Osteocyte (in vitro differentiated cells): ENCODE measurements at regions not wholly inside any gene's neighbourhood (a gene's known extent, or its start where the extent isn't known, plus 50 kb on each side); places are given as distances from the start of the nearest gene placed in this dataset.

Experiments used
- DNase-seq: peaks from one replicate; pipeline ENCODE4 v3.0.0; 2021; ENCODE audit warnings: mixed read lengths; ENCODE audit not compliant: unreplicated experiment; ENCODE audit errors: extremely low spot score
- H3K27ac Mint-ChIP-seq: one replicate; pipeline ENCODE4 v1.8.0; 2021; ENCODE audit warnings: mild to moderate bottlenecking, mixed read lengths; ENCODE audit not compliant: unreplicated experiment
- H3K27me3 Mint-ChIP-seq: one replicate; pipeline ENCODE4 v1.8.0; 2021; ENCODE audit warnings: mixed read lengths; ENCODE audit not compliant: unreplicated experiment
- H3K36me3 Mint-ChIP-seq: one replicate; pipeline ENCODE4 v1.8.0; 2021; ENCODE audit warnings: mixed read lengths; ENCODE audit not compliant: unreplicated experiment
- H3K4me1 Mint-ChIP-seq: one replicate; pipeline ENCODE4 v1.8.0; 2021; ENCODE audit warnings: mixed read lengths; ENCODE audit not compliant: unreplicated experiment
- H3K4me3 Mint-ChIP-seq: one replicate; pipeline ENCODE4 v1.8.0; 2021; ENCODE audit warnings: mild to moderate bottlenecking, moderate library complexity, mixed read lengths; ENCODE audit not compliant: unreplicated experiment
- H3K9me3 Mint-ChIP-seq: one replicate; pipeline ENCODE4 v1.8.0; 2021; ENCODE audit warnings: mixed read lengths; ENCODE audit not compliant: unreplicated experiment
- CTCF ChIP-seq: fragments of 200-600 bp; sonication (generic); IDR thresholded peaks from 2 replicates; pipeline ENCODE4 v1.5.0; 2021; ENCODE audit warnings: antibody characterized with exemption, mild to moderate bottlenecking, moderate library complexity

DNA sequence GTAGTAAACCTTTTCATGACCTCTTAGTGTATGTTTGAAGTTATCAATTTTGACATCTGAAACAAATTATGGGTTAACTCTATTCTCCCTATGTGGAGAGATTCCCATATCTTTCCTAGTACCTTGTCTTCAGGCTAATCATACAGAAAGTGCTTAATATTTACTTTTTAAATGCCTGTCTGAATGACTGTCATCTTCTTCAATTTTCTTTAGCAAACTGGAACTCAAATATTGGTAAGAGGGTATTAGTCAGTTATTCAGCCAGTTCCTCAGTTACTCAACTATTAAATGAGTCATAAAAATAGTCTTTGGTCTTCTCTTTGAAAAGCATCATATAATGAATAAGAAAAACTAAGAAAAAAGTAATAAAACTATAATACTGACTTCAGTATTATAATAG lies 1038.0 kb upstream of the PIK3C3 start:
- no peaks in the 10 kb centered on the region for H3K9me3 Mint-ChIP-seq
- no peak for TF ChIP-seq CTCF
- H3K27ac Mint-ChIP-seq = no peak overlapping the region
- H3K4me1 Mint-ChIP-seq = no peaks in the 10 kb centered on the region
- H3K4me3 Mint-ChIP-seq = no peak overlapping the region
- no peaks in the 10 kb centered on the region for H3K27me3 Mint-ChIP-seq
- H3K36me3 Mint-ChIP-seq = no peaks in the 10 kb centered on the region
- DNase-seq = no peak

DNA sequence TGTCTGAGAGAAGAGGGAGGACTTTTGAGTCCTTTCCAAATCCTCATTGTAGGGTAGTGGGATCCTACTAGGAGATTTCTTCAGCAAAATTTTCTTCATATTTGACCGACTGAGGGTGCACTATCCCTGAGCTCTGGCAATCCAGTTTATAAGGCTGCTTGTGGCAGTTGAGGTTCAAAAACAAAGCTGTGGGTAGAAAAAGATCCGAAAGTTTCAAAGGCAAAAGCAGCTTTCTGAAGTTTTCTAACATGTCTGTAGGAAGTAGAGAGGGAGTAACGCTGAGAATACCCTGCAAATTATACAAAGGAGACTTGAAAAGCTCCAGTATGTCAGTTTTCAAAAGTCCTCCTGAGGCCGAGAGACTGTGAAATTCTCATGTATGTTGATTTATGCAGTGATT lies 1039.3 kb upstream of the PIK3C3 start:
- DNase-seq = no peak
- Mint-ChIP-seq H3K4me3 (no peak overlapping the region), H3K27ac (no peak overlapping the region), H3K4me1 (peaks cover 8% of the 10 kb centered on the region), H3K27me3 (no peaks in the 10 kb centered on the region), H3K36me3 (no peaks in the 10 kb centered on the region), H3K9me3 (no peaks in the 10 kb centered on the region)
- no peak for TF ChIP-seq CTCF

DNA sequence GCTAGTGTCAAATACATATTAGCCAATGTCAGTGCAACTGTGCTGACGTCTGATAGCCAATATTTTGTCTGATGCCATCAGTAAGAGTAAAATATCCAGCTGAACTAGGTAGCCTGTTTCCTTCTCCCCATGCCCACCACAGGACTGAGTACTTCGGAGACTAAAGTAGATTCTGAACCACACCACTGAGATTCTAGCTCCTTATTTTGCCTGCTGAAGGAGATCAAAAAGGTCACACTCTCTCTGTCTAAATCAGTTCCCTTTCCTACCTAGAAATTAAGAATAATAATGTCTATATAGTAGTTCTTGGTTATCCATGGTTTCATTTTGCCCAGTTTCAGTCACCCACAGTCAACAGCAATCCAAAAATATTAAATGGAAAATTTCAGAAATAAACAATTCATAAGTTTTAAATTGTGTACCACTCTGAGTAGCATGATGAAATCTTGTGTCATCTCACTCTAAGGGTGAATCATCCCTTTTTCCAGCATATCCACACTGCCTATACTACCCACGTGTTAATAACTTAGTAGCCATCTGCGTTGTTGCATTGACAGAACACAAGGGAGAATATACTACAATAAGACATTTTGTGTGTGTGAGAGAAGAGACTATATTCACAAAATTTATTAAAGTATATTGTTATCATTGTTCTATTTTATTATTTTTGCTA lies 1043.3 kb upstream of the PIK3C3 start:
- Mint-ChIP-seq H3K36me3 (no peaks in the 10 kb centered on the region), H3K27ac (peak overlapping the region; percentile 54), H3K9me3 (no peaks in the 10 kb centered on the region), H3K4me1 (peaks cover 10% of the 10 kb centered on the region), H3K27me3 (no peaks in the 10 kb centered on the region), H3K4me3 (no peak overlapping the region)
- no peak for DNase-seq
- no peak for TF ChIP-seq CTCF

GRCh38 chr18:40911041-40911440 lies 1044.0 kb upstream of the PIK3C3 start:
- no peaks in the 10 kb centered on the region for H3K9me3 Mint-ChIP-seq
- no peaks in the 10 kb centered on the region for H3K36me3 Mint-ChIP-seq
- peak overlapping the region; percentile 54 for H3K27ac Mint-ChIP-seq
- TF ChIP-seq CTCF = no peak
- H3K4me3 Mint-ChIP-seq = no peak overlapping the region
- no peak for DNase-seq
- H3K4me1 Mint-ChIP-seq = peaks cover 10% of the 10 kb centered on the region
- no peaks in the 10 kb centered on the region for H3K27me3 Mint-ChIP-seq

DNA sequence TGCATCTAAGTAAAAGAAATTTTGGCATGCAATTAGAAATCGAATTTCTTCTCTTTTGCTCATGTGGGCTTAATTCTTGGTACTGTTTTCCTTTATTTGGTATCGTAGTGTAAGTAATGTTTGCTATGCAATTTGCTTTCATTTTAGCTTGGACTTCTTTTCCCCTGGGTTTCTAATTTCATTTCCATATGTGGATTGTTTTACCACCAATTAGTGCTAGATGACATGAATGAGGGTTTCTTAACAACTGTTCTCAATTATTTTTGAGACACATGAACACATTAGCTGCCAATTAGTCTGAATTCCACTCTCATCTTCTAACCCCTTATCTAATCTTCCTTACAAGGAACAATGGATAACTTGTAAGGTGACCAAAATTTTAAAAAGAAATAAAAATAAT lies 1047.2 kb upstream of the PIK3C3 start:
- no peaks in the 10 kb centered on the region for H3K9me3 Mint-ChIP-seq
- TF ChIP-seq CTCF = no peak
- H3K4me1 Mint-ChIP-seq = peaks cover 10% of the 10 kb centered on the region

More for the DNA sequence above, 1047.2 kb upstream of the PIK3C3 start:
- no peak overlapping the region for H3K4me3 Mint-ChIP-seq
- no peak overlapping the region for H3K27ac Mint-ChIP-seq
- no peaks in the 10 kb centered on the region for H3K36me3 Mint-ChIP-seq
- H3K27me3 Mint-ChIP-seq = no peaks in the 10 kb centered on the region
- no peak for DNase-seq
